ENCODE measurements at regions not wholly inside any gene's neighbourhood (a gene's known extent, or its start where the extent isn't known, plus 50 kb on each side); places are given as distances from the start of the nearest gene placed in this dataset.

DNA sequence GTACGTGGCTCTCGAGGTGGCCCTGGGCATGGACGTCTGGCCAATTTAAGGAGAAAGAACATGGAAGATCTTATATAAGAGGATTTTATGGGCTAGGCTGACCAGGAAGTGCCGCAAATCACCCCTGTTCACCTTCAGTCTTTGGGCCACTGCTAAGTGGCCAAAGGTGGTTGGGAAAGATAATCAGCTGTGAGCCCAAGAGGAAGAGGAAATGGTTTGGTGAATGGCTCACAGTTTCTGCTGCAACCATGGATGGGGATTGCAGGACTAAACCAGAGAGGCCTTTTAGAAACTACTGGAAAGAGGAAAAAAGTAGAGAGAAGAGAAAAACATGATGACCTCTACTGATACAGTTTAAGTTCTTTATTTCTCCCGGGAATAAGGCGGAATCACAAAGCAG is 96.0 kb upstream of the ARHGAP20 start (continued):
- TF ChIP-seq ELK1 (IDR thresholded peaks at IDR 0.05; ENCODE audit: low read depth, low read length) (no peak), ZNF592 (IDR thresholded peaks at IDR 0.05) (no peak), CBX5 (IDR thresholded peaks at IDR 0.05; ENCODE audit: low read depth) (no peak), MTA2 (IDR thresholded peaks at IDR 0.05; ENCODE audit: low read depth) (no peak), NFYB (IDR thresholded peaks at IDR 0.05; ENCODE audit: insufficient read depth, low read depth, low read length) (no peak), ZSCAN29 (IDR thresholded peaks at IDR 0.05) (no peak), ETV6 (conservative IDR thresholded peaks at IDR 0.05 in 1 of 2, IDR thresholded peaks at IDR 0.05 in 1 of 2; ENCODE audit: borderline replicate concordance in 1 of 2, low read depth in 1 of 2) (no peak), SMARCA5 (IDR thresholded peaks at IDR 0.05) (no peak), USF1 (IDR thresholded peaks at IDR 0.05; ENCODE audit: borderline replicate concordance, extremely low read length, insufficient read depth, low read depth, low read length) (no peak)

Data from GM12878 (cell line).